ENCODE measurements at regions not wholly inside any gene's neighbourhood (a gene's known extent, or its start where the extent isn't known, plus 50 kb on each side); places are given as distances from the start of the nearest gene placed in this dataset.

- no peak overlapping the region for H3K27ac ChIP-seq
Observed at GRCh38 chr11:95487391-95487790, 256.4 kb upstream of the SESN3 start.

GRCh38 chr11:95486979-95487378 is 256.0 kb upstream of the SESN3 start:
- no peak overlapping the region for H3K27ac ChIP-seq
- TF ChIP-seq CTCF (IDR thresholded peaks at IDR 0.05), result no peak
- TF ChIP-seq ZFX (IDR thresholded peaks at IDR 0.05; ENCODE audit: borderline replicate concordance), result no peak

More at GRCh38 chr11:95487391-95487790, 256.4 kb upstream of the SESN3 start:
- no peak for TF ChIP-seq ZFX (IDR thresholded peaks at IDR 0.05; ENCODE audit: borderline replicate concordance)
- TF ChIP-seq CTCF (IDR thresholded peaks at IDR 0.05), result no peak

GRCh38 chr11:95486466-95486865 is 255.5 kb upstream of the SESN3 start:
- TF ChIP-seq ZFX (IDR thresholded peaks at IDR 0.05; ENCODE audit: borderline replicate concordance) (no peak), CTCF (IDR thresholded peaks at IDR 0.05) (no peak)
- H3K27ac ChIP-seq, result no peak overlapping the region

- TF ChIP-seq ZFX (IDR thresholded peaks at IDR 0.05; ENCODE audit: borderline replicate concordance), result no peak
- no peak for TF ChIP-seq CTCF (IDR thresholded peaks at IDR 0.05)
- no peak overlapping the region for H3K27ac ChIP-seq
Observed at GRCh38 chr11:95485115-95485900, 254.3 kb upstream of the SESN3 start.

- H3K27ac ChIP-seq, result no peak overlapping the region
- TF ChIP-seq ZFX (IDR thresholded peaks at IDR 0.05; ENCODE audit: borderline replicate concordance), result no peak
- TF ChIP-seq CTCF (IDR thresholded peaks at IDR 0.05), result no peak
Observed at GRCh38 chr11:95483339-95483738, 252.3 kb upstream of the SESN3 start.

- H3K27ac ChIP-seq, result no peak overlapping the region
- no peak for TF ChIP-seq ZFX (IDR thresholded peaks at IDR 0.05; ENCODE audit: borderline replicate concordance)
- TF ChIP-seq CTCF (IDR thresholded peaks at IDR 0.05), result no peak
Observed at GRCh38 chr11:95478003-95478402, 247.0 kb upstream of the SESN3 start.

DNA sequence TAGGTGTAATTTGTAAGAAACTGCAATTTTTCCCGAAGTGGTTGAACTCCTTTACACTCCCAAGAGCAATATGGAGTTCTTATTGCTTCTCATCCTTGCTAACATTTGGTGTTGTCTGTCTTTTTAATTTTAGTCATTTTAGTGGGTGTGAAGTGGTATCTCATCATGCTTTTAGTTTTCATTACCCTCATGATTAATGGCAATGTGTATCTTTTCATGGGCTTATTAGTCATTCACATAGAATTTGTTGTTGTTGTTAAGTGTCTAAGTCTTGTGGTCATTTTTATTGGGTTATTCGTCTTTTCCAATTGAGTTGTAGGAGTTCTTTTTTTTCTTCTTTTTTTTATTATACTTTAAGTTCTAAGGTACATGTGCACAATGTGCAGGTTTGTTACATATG is 238.3 kb upstream of the SESN3 start:
- TF ChIP-seq ZFX (IDR thresholded peaks at IDR 0.05; ENCODE audit: borderline replicate concordance) (no peak), CTCF (IDR thresholded peaks at IDR 0.05) (no peak)
- H3K27ac ChIP-seq, result no peak overlapping the region
